ENCODE measurements at regions not wholly inside any gene's neighbourhood (a gene's known extent, or its start where the extent isn't known, plus 50 kb on each side); places are given as distances from the start of the nearest gene placed in this dataset.

- no peak for ATAC-seq (ENCODE audit: low FRiP score)
- no peak for DNase-seq (ENCODE audit: low spot score)
- TF ChIP-seq, protein P1, sequence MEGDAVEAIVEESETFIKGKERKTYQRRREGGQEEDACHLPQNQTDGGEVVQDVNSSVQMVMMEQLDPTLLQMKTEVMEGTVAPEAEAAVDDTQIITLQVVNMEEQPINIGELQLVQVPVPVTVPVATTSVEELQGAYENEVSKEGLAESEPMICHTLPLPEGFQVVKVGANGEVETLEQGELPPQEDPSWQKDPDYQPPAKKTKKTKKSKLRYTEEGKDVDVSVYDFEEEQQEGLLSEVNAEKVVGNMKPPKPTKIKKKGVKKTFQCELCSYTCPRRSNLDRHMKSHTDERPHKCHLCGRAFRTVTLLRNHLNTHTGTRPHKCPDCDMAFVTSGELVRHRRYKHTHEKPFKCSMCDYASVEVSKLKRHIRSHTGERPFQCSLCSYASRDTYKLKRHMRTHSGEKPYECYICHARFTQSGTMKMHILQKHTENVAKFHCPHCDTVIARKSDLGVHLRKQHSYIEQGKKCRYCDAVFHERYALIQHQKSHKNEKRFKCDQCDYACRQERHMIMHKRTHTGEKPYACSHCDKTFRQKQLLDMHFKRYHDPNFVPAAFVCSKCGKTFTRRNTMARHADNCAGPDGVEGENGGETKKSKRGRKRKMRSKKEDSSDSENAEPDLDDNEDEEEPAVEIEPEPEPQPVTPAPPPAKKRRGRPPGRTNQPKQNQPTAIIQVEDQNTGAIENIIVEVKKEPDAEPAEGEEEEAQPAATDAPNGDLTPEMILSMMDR (IDR thresholded peaks at IDR 0.05): no peak
These were observed 220.4 kb upstream of the MYOCD start for GRCh38 chr17:12445331-12445730.

- no peak for ATAC-seq (ENCODE audit: low FRiP score)
- TF ChIP-seq, protein P1 (IDR thresholded peaks at IDR 0.05): no peak
These were observed 208.2 kb upstream of the MYOCD start for GRCh38 chr17:12457493-12457892.

DNA sequence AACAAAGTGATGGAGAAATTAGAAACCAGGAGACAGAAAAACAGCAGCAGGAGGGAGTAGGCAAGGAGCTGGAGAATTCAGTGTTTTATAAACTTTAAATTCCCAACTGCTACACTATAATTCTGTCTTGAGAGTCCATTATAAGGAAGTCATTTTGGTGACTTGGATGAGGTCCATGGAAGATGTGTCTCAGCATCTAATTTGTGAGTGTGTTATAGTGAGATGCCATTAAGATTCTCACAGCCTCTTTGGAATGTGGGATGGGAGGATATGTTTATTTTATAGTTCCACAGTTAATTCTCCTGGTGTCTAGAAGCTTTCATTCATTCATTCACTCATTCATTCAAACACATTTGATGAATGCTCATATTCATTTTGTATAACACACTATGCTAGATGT lies 206.0 kb upstream of the MYOCD start:
- TF ChIP-seq, protein P1 (IDR thresholded peaks at IDR 0.05): no peak
- DNase-seq (ENCODE audit: low spot score) (no peak), ATAC-seq (ENCODE audit: low FRiP score) (no peak)

More at GRCh38 chr17:12457493-12457892, 208.2 kb upstream of the MYOCD start:
- DNase-seq (ENCODE audit: low spot score): no peak

GRCh38 chr17:12463102-12463501 lies 202.6 kb upstream of the MYOCD start:
- TF ChIP-seq, protein P1 (IDR thresholded peaks at IDR 0.05): no peak
- DNase-seq (ENCODE audit: low spot score): no peak
- peak; percentile 84 for ATAC-seq (ENCODE audit: low FRiP score)

- no peak for DNase-seq (ENCODE audit: low spot score)
- no peak for ATAC-seq (ENCODE audit: low FRiP score)
- TF ChIP-seq, protein P1 (IDR thresholded peaks at IDR 0.05): no peak
These were observed 193.2 kb upstream of the MYOCD start for GRCh38 chr17:12472252-12473173.

DNA sequence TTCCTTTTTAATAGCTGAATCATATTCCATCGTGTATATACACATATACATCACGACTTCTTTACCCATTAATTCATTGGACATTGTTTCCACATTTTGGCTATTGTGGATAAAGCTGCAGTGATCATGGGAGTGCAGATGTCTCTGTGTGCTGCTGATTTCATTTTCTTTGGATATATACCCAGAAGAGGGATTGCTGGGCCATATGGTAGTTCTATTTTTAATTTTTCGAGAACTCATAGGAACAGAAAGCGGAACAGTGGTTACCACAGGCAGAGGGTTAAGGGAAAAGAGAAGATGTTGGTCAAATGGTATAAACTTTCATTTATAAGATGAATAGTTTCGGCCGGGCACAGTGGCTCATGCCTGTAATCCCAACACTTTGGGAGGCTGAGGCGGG lies 187.4 kb upstream of the MYOCD start:
- ATAC-seq (ENCODE audit: low FRiP score) (no peak), DNase-seq (ENCODE audit: low spot score) (no peak)
- TF ChIP-seq, protein P1 (IDR thresholded peaks at IDR 0.05): no peak
